BJ (cell line): ENCODE measurements at regions not wholly inside any gene's neighbourhood (a gene's known extent, or its start where the extent isn't known, plus 50 kb on each side); places are given as distances from the start of the nearest gene placed in this dataset.
"Not testable (repeated sequence)": the region's sequence is repeated elsewhere in the genome, so short reads cannot be mapped to it uniquely, and the experiment has no call there.

Source experiments
- CTCF ChIA-PET: fragments of 350-600 bp; formaldehyde crosslinking; extraction: SDS; loops from one replicate; lab custom pipeline; 2021; ENCODE audit warnings: antibody characterized with exemption, inconsistent platforms; lab: Yijun Ruan, JAX
- POLR2A ChIA-PET: fragments of 300-600 bp; sonication (Branson Sonifier 250); formaldehyde crosslinking; extraction: SDS; loops from one replicate; lab custom pipeline; 2021; ENCODE audit warnings: antibody characterized with exemption; lab: Charles Lee
- DNase-seq: peaks from one replicate; pipeline ENCODE4 v3.0.0-alpha.2; 2011; ENCODE audit warnings: low read depth
- H3K27me3 ChIP-seq: 2 replicates; pipeline ENCODE4 v1.6.0; 2011; ENCODE audit warnings: low read length; ENCODE audit not compliant: control insufficient read depth, insufficient read depth
- H3K36me3 ChIP-seq: 2 replicates; pipeline ENCODE4 v1.5.1; 2011; ENCODE audit warnings: low read length; ENCODE audit not compliant: control insufficient read depth, insufficient read depth
- H3K4me3 ChIP-seq: 2 replicates; pipeline ENCODE4 v1.5.1; 2011; ENCODE audit warnings: low read depth, mild to moderate bottlenecking, control low read depth, low read length
- TF ChIP-seq, protein P1 (sequence below): IDR thresholded peaks from 2 replicates; pipeline ENCODE4 v1.5.1; 2011; ENCODE audit warnings: low read depth, mild to moderate bottlenecking, control low read depth, inconsistent platforms, low read length, moderate library complexity; ENCODE audit not compliant: insufficient read depth

DNA sequence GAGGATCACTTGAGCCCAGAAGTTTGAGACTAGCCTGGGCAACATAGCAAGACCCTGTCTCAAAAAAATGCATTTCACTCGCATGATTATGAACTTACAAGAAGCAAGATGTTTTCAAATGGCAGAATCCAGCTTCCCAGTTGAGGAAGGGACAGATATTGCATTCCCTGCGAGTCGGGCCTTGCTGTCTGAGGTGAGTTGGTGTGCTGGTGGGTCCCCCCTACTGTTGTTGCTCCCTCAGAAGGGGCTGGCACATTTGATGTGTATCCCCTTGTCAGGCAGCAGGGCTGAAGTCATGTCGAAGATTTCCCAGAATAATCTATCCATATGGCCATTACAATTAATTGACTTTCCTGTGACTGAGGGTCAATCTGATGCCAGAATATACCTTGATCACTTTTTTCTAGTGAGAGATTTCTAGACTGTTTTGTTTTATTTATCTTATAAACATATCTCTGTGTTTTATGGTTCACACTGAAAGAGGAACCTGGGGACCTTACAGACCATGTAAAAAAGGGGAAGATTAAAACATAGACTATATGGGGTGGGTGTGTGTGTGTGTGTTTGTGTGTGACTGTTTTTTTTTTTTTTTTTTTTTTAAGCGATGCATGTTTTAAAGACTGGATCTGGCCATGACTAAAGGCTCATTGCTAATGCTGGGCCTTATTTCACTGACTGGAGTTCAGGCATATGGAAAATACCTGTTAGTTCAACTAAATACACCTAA, 112.1 kb upstream of the MRPS22 start:
- Histone ChIP-seq H3K4me3 (no peak overlapping the region), H3K27me3 (peaks cover 2% of the 10 kb centered on the region; the same call in 1 of the 2 replicates), H3K36me3 (no peaks in the 10 kb centered on the region)
- TF ChIP-seq, protein P1, sequence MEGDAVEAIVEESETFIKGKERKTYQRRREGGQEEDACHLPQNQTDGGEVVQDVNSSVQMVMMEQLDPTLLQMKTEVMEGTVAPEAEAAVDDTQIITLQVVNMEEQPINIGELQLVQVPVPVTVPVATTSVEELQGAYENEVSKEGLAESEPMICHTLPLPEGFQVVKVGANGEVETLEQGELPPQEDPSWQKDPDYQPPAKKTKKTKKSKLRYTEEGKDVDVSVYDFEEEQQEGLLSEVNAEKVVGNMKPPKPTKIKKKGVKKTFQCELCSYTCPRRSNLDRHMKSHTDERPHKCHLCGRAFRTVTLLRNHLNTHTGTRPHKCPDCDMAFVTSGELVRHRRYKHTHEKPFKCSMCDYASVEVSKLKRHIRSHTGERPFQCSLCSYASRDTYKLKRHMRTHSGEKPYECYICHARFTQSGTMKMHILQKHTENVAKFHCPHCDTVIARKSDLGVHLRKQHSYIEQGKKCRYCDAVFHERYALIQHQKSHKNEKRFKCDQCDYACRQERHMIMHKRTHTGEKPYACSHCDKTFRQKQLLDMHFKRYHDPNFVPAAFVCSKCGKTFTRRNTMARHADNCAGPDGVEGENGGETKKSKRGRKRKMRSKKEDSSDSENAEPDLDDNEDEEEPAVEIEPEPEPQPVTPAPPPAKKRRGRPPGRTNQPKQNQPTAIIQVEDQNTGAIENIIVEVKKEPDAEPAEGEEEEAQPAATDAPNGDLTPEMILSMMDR: no peak
- POLR2A ChIA-PET: interaction anchor here (0.7 kb wide), 1 partner anchor 51 kb away, joined by 10 read pairs; no protein-coding TSS in a partner anchor
- CTCF ChIA-PET: interaction anchor here (0.8 to 1.4 kb wide), 2 partner anchors 13 to 97 kb away, joined by 3 to 4 read pairs; no protein-coding TSS in a partner anchor
- no peak for DNase-seq

DNA sequence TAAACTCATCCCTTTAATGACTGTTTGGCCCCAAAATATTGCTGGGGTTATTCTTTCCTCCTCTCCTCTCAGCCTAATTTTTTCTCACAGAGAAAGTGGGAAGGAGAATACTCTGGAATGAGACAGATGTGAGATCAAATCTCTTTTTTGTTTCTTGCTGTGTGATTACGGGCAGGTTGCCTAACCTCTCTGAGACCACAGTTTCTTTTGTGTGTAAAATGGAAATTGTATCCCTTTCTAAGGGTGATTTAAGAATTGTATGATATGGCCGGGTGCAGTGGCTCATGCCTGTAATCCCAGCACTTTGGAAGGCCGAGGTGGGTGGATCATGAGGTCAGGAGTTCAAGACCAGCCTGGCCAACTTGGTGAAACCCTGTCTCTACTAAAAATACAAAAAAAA, 111.5 kb upstream of the MRPS22 start:
- POLR2A ChIA-PET, H3K27me3 ChIP-seq, DNase-seq, H3K36me3 ChIP-seq, H3K4me3 ChIP-seq: not testable (repeated sequence)
- CTCF ChIA-PET: interaction anchor here (1.1 kb wide), 1 partner anchor 120 kb away, joined by 3 read pairs; no protein-coding TSS in a partner anchor

DNA sequence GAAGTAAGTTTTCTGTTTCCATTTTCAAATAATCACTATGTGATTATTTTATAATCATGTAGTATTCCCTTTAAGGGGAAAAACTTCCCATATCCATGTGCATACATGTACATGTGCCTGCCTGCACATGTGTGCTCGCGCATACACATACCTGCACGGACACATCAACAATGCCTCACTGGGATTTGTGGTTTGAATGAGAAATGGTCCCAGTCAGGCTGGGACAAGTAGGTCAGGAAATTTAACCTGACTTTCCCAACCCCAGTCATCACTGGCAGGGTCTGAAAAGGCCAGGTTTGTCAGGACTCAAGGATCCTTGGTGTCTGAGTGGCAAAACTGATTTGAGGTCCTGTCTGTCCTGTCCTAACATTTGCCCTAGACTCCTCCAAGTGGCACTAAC, 109.3 kb upstream of the MRPS22 start:
- POLR2A ChIA-PET: no interaction called here
- TF ChIP-seq, protein P1: no peak
- peaks cover 2% of the 10 kb centered on the region; the same call in 1 of the 2 replicates for H3K27me3 ChIP-seq
- no peak for DNase-seq
- CTCF ChIA-PET: interaction anchor here (1.3 kb wide), 1 partner anchor 11 kb away, joined by 3 read pairs; no protein-coding TSS in a partner anchor
- no peaks in the 10 kb centered on the region for H3K36me3 ChIP-seq
- H3K4me3 ChIP-seq: no peak overlapping the region

DNA sequence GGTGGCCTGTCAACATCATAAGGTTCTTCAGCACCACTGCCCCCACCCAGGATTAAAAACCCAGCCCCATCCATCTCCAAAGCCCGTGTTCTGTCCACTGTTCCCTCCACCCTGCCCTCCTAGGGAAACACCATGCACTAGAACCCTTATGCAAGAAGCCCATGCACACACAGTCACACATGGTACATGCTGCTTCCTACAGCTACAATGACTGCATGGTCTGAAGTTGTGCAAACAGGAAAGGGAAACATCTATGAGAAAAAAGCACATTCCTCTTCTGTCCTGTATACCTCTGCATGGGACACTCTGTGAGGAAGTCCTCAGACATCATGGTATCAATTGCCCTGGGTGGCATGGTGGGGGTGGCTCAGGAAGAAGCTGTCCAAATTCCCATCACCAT, 108.6 kb upstream of the MRPS22 start:
- no peaks in the 10 kb centered on the region for H3K36me3 ChIP-seq
- CTCF ChIA-PET: no interaction called here
- POLR2A ChIA-PET: no interaction called here
- no peak for DNase-seq
- no peak overlapping the region for H3K4me3 ChIP-seq
- H3K27me3 ChIP-seq: peaks cover 3% of the 10 kb centered on the region; the same call in 1 of the 2 replicates
- TF ChIP-seq, protein P1: no peak

DNA sequence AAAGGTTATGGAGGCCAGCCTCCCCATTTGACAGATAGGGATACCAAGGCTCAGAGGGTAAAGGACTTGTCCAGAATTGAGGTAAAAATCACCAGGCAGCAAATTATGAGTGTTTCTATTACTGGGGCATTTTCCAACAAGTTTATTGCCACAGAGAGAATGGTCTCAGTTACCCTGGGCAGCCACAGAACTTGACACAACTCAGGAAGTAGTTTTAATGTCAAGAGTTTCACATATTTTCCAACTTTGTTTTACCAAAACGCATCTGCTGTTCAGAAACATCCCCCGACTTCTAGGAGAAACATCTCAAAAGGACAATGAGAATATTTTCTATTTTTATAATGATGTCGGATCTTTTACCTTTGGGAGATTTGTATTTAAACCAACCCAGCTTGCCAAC, 107.5 kb upstream of the MRPS22 start:
- CTCF ChIA-PET: interaction anchor here (0.7 kb wide), 1 partner anchor 28 kb away, joined by 3 read pairs; no protein-coding TSS in a partner anchor
- POLR2A ChIA-PET: interaction anchor here (0.7 kb wide), 1 partner anchor 51 kb away, joined by 12 read pairs; no protein-coding TSS in a partner anchor
- DNase-seq: no peak
- peaks cover 3% of the 10 kb centered on the region; the same call in 1 of the 2 replicates for H3K27me3 ChIP-seq
- no peak overlapping the region for H3K4me3 ChIP-seq
- TF ChIP-seq, protein P1: no peak
- no peaks in the 10 kb centered on the region for H3K36me3 ChIP-seq
